MM.1S (cell line): ENCODE measurements at regions not wholly inside any gene's neighbourhood (a gene's known extent, or its start where the extent isn't known, plus 50 kb on each side); places are given as distances from the start of the nearest gene placed in this dataset.

Source experiments
- CTCF ChIP-seq: fragments of 300-600 bp; sonication (generic); IDR thresholded peaks from 2 replicates; pipeline ENCODE4 v1.5.1; 2016; ENCODE audit warnings: antibody characterized with exemption, low read length, mixed read lengths
- EZH2 ChIP-seq: fragments of 300-600 bp; sonication (generic); optimal IDR thresholded peaks from 2 replicates; pipeline ENCODE3; 2017; ENCODE audit warnings: low read depth, mild to moderate bottlenecking, antibody characterized with exemption, low read length, mixed read lengths
- EZH2phosphoT487 ChIP-seq: fragments of 300-600 bp; sonication (generic); IDR thresholded peaks from 2 replicates; pipeline ENCODE4 v1.6.1; 2018; ENCODE audit warnings: antibody characterized with exemption, low read length

DNA sequence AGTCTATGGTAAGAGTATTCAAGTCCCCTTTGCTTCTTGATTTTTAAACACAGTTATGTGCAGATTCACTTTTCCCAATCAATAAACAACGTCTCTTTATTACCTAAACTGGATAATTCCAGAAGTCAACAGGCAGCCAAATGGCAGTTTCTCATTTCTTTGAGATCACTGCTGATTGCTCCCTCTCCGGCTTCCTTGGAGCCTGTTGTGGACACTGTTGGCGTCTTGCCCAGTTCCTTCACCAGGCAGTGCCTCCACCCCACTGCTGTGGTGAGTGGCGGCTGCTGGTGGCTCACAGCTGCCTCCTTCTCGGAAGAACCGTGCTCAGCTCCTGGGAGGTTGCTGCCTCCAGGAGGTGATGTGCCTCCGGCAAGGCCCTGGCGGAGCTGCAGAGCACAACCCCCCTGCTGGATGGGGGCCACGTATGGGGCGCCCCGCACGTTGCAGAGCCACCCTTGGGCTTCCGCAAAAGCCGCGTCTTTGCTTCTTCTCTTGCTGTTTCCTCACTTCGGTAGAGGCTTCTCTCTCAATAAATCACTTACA, 105.1 kb upstream of the CNKSR3 start:
- TF ChIP-seq EZH2phosphoT487 (no peak), CTCF (no peak), EZH2 (no peak)
